GM19324 (cell line): ENCODE measurements at regions not wholly inside any gene's neighbourhood (a gene's known extent, or its start where the extent isn't known, plus 50 kb on each side); places are given as distances from the start of the nearest gene placed in this dataset.
"Not testable (repeated sequence)": the region's sequence is repeated elsewhere in the genome, so short reads cannot be mapped to it uniquely, and the experiment has no call there.

Experiments
- ATAC-seq: cut with Tn5 transposase; IDR thresholded peaks from one replicate; pipeline ENCODE4 v1.9.1; 2021; ENCODE audit warnings: mild to moderate bottlenecking, moderate library complexity; ENCODE audit not compliant: unreplicated experiment, low FRiP score

DNA sequence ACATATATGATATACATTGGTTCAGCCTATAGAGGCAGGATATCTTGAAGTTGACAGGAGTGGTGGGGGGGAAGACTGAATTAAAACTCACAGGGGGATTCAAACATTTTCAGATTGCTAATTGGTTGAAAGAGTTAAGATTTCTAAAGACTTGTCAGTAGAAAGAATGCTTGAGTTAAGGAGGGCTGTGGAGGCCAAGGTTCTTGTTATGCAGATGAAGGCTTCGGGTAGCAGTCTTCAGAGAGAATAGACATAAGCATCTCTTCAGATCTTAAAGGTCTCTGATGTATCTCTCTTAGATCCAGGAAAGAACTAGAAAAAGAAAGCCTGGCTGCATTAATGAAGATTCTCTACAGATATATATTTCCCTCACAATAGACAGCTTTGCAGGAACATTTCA, 209.8 kb upstream of the SEMA3D start:
- no peak for ATAC-seq

DNA sequence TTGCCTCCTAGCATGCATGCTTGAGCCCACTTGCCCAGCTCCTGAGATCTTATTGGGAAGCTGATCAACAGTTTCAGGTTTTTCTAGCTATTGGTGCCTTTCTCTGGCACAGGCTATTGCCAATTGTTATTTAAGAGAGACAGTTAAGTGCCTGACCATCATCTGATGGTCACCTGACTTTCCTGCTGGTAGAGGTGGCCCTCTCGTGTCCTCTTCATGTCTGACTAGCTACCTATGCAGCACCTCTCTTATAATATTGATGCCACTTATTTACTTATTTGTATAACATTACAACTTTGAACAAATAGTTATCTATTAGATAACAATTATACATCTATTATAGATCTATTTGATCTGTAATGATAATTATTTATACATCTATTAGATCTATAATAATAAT, 205.9 kb upstream of the SEMA3D start:
- no peak for ATAC-seq

DNA sequence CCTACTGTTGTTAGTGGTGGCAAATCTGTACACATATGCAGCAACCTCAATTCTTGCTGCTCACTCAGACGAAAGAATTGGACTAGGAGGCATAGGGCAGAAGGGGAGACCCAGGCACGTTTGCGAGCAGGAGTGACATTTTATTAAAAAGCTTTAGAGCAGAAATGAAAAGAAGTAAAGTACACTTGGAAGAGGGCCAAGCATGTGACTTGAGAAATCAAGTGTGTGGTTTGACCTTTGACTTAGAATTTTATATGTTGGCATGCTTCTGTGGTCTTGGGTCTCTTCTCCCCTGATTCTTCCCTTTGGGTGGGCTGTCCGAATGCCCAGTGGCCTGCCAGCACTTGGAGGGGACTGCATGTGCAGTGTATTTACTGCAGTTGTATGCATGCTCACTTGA, 205.5 kb upstream of the SEMA3D start:
- ATAC-seq: no peak

DNA sequence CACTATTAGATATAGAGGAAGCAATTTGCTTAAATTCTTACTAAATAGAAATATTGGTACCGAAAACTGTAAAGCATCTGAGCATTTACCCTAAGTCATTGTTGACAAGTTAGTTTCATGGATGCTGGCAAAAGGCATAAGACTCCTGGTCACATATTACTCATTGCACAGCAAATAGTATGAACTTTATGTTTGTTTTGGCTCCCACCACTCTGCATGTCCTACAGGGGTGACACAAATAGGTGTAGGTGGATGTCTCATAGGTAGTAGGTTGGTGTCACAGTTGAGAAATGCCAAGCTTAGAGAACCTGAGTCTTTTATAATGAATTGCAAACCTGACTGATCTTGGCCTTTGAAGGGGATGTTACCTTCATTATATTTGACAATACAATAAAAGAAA, 199.6 kb upstream of the SEMA3D start:
- ATAC-seq: no peak

DNA sequence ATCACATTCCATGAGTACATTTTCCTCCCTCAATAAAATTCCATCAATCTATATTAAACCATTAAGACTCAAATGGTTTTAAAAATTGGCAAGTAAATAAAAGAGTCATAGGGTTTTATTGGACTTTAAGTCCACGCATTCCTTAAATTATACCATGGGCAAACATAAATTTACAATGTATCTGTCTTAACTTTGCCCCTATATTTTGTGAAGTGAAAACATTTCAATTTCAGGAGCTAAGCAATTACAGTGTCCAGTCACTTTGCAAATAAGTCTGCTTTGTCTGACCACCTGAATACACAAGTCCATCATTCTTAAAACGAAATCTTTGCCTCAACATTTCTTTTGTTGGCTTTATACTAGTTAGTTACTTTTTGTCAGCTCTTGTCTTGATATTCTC, 197.5 kb upstream of the SEMA3D start:
- no peak for ATAC-seq

DNA sequence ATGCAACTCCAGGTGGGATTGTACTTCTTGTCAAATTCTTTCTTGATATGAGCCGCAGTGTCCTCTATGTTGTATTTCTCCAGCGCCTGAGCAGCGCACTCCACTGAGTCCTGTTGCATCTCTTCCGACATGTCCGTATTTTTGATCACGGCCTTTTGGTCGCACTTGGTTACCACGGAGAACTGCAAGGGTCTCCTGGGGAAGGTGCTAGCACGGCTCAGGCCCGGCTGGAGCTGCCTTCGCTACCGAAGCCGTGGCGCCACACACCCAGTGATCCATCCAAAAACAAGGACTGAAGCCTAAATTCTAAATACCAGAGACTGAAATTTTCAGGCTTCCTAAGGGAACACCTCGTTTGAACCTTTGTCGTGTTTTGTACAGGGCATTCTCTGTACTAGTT, 194.4 kb upstream of the SEMA3D start:
- no peak for ATAC-seq

DNA sequence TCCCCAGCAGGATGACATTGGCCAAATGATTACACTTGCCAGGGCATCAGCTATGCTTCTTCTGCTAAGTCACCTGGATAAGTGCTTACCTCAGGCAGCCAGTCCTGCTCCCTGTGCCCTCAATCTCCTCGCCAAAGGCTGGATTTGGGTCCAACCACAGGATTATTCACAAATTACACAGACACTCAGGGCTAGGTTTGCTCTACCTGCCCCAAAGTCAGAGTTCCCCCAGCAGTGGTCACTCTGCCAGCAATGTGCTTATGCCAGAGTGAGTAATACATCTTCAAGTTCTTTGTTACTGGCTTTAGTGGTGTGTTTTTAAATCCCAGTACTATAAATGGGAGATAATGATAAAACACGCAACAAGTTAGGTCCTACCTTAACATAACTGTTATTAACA, 189.7 kb upstream of the SEMA3D start:
- no peak for ATAC-seq

DNA sequence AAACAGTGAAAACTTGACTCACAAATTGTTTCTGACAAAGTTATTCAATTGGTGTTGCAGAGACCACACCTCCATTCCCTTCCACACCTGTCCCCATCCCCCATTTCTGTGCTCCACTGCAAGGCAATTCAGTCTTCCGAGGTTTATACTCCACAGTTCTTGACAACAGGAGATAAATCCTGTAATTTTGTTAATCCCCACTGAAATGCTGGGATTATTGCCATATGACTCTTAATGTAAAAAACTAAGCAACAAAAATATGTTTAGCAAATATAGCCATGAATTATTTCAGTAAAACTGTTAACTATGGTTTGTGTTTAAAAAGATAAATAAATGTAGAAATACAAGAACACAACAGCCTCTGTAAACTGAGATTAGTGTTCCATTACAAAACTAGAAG, 170.1 kb upstream of the SEMA3D start:
- ATAC-seq: no peak

DNA sequence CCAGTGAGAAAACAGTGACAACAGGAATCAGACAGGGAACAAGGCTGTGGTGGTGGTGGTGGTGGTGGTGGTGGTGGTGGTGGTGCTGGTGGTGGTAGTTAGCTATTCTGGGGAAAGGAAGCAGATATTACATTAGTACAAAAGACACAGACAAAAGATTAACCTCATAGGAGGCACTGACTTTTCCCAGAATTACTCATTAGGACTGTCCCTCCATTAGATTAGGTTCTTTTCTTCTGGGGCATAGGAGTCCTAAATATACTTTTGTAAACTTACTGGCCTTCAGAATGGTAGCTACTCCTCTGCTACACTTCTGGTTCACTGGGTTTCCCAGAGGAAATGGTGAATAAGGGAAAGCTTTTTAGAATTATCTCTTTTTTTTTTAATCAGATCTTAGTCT, 156.6 kb upstream of the SEMA3D start:
- ATAC-seq: no peak

DNA sequence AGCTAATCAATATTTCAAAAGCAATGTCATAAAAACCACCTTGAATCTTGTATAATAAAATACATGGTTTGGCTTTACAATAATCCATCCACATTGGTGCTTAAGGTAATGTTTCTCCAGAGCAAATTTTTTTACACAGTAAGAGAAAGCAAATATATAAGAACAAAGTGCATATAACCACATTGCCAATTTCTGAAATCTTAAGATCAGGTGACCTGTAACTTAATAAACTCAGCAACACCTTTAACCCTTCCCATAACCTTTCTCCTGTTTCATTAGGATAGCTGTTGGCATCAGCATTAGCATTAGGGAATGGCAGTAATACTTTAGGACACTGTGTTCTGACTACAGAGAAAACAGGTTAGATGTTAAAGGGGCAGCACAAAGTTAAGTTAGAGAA, 155.9 kb upstream of the SEMA3D start:
- ATAC-seq: no peak

DNA sequence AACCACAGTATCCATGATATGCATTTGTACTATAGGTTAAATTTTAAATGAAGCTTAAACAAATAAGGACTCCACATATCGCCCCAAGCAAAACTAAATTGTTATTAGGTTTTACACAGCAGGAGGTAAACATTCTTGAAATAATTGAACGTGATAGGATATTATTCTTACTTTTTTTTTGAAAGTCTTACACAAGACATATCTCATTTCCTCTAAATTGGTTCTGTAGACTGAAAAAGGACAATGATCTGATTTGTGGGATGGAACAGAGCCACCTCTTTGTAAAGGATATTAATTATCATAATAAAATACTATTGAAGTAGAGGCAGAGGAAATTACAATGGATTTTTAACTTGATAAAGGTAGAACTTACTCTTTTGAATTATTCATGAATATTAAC, 155.1 kb upstream of the SEMA3D start:
- ATAC-seq: no peak

DNA sequence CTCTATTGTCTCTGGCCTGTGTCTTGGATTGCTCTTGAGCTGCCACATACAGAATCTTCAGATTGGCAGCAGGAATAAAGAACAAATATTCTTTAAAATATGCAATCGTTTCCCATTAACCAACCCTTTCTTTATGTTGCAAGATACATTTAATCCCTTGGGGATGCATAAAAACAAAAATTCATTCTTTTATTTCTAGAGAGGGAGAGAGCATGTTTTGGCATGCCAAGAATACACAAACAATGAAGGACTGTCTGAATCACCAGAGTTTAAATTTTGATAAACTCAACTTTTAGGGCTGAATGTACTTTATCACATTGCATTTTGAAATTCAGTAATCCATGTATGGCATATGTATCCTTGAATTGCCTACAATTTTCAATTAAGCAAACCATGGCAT, 154.3 kb upstream of the SEMA3D start:
- no peak for ATAC-seq

DNA sequence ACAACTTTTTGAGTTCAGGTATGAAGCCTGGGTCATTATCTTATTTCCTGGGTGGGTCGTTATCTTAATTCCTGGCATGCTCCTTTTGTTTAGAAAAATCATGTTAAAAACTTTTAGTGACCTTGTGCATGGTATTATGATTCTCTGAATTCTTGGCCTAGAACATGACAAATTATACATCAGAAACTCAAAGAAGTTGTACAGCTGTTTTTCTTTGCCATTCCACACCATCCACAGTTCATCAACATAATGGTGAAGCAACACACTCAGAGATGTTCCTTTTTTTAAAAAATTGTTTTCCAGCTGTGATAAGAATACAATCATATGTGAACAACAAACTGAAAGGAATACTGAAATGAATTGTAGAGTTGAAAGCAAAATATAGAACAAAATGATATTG, 149.2 kb upstream of the SEMA3D start:
- ATAC-seq: no peak

DNA sequence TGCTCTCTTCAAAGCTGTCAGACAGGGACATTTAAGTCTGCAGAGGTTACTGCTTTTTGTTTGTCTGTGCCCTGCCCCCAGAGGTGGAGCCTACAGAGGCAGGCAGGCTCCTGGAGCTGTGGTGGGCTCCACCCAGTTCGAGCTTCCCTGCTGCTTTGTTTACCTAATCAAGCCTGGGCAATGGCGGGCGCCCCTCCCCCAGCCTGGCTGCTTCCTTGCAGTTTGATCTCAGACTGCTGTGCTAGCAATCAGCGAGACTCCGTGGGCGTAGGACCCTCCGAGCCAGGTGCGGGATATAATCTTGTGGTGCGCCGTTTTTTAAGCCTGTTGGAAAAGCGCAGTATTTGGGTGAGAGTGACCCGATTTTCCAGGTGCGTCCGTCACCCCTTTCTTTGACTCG, 148.3 kb upstream of the SEMA3D start:
- not testable (repeated sequence) for ATAC-seq

DNA sequence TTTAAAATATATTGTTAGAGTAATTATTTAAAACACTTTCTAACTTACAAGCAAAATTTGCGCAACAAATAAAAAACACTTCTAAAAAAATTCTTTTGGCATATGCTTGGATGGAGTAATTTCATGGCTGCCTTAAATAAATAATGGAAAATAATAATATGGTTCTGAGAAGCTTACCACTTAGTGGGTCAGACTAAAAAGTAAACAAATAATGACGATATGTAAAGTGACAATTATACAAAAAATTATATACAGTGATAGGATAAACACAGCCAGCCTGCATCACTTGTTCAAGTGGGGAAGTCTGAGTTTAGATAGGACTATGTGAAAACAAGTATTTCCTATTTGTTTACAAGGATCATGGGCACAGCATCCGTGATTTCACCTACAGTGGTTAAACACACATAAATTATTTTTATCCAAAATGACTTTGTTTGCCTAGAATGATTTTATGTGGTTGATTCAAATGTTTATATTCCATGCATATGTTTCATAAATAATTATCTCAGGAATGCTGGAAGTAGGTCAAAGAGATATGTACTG, 141.7 kb upstream of the SEMA3D start:
- ATAC-seq: no peak

DNA sequence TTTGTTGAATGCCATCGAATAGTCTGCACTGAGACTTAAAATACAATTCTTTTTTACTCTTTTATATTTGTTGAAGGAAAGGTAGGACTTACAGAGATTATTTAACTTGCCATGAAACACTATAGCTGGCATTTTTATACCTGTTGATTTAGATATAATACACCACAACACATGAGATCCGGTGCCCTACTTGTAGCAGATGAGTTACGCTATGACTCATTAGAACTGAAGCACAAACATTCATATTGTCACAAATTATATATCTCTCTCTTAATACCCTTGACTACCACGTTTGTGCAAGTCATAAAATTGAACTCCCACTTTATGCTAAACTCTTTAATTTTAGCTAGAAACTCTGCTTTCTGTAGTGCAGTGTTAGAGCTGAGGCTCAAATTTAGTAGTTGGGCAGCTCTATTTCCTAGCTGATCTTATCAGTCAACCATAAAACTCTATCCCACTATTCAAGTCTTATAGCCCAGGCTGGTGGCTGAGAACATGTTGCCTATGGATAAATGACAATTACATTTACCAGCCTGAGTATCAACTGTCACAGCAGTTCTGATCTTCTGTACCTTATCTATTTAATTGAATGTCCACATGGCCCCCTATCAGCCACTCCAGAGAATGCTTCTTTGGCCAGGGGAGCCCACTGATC, 137.4 kb upstream of the SEMA3D start:
- ATAC-seq: no peak

DNA sequence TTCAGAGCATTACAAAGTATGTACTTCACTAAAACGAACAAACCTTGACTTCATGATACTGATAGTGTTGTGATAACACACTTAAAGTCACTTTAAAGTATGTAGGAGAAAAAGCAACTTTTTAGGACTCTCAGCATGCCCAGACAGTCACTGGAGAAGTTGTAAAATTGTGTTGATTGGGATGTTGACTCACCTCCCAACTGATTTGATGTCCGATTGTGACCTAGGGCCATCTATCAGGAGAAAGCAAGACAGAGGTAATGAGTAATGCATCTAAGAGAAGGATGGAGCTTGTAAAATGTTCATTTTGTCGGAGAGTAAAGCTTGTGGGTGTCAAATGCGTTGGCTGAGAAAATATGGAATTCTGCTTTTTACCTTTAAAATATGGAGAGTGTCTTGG, 135.4 kb upstream of the SEMA3D start:
- ATAC-seq: no peak

DNA sequence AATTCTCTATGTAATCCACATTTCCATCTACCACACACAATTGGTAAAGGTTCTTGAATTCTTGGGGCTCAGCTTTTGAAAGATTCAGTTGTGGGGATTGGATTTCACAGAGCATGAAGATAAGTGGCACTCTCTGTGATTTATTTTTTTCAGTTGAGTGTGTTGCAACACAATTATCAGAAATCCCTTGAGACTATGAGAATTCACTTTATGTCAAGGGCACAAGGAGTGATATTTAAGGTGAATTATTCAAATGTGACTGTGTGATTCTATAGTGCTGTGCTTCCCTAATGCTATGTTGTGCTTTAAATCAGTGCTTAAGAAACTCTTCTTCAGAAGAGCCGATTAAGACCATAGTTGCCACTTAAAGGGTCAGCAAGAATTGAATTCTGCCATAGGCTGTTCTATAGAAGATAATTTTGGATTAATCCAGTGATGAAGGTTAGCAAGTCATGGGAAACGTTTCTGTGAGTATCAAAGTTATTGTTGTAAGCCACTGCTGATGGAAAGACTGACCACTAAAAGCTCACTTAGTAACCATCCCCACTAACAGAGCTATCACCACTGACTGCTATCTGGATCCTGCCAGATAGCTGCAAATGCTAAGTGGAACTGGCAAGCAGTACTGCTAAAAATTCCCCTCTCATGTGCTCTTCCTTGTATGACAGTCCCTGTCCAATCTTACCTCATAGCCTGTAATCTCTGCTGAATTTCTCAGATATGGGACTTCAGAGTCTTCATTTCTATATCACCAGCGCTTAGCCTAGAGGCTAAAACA, 134.0 kb upstream of the SEMA3D start:
- no peak for ATAC-seq

DNA sequence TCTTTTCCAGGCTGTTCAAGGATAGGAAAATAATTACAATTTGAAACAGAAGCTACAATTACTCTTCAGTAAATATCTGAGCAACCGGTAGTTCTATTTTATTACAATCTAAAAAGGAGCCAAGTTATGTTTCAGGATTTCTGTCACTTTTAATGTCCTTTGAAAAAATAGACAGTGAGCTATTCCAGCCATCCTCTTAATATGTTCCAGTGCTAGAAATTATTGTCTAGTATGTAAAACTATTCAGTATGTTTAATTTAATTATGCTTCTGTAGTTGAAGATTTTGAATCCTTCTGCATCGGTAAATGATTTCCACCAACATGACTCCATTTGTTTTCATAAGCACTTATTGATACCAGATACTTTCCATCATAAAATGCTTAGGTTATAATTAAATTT, 129.6 kb upstream of the SEMA3D start:
- ATAC-seq: no peak

DNA sequence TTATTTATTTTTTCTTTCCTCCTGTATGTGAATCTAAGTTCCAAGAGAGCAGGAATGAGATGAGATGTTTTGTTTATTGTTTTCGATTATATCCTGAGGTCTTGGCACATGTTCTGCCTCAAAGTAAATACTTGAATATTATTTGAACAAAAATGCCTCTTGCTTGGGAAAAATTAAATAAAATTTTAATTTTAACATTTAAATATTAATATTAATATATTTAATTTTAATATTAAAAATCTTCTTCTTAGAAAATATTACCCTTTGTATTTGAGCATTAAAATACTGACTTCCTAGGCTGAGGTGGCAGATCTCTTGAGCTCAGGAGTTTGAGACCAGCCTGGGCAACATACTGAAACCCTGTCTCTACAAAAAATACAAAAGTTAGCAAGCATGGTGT, 123.4 kb upstream of the SEMA3D start:
- ATAC-seq: no peak

DNA sequence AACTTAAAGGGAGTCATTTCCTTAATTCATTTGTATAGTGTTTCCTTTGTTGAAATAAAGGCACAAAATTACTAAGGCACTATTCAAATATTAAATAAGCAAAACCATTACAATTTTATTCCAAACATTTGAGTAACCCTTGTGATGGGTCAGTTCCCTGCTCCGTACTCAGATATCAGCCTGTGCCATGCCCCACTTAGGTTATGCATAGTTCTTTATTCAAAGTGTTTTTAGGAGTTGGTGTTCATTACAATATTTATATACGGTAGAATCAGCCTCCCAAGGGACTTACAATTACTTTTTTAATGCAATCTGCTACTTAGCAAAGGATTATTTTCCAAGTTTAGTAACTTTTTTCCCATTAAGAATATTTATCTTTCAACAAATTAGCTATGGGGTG, 119.3 kb upstream of the SEMA3D start:
- ATAC-seq: no peak

DNA sequence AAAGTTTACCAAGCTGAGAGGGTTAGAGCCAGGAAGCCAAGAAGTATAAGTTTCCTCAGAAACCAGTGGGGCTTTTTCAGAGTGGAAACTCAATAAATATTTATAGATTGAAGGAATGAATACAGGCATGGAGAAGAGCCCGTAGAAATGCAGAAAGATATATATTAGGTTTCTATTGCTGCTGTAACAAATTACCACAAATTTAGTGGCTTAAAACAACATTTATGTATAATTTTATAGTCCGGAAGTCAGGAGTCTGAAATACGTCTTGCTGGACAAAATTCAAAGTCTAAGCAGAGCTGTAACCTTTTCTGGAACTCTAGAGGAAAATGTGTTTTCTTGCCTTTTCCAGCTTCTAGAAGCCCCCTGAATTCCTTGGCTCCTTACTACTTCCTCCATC, 107.3 kb upstream of the SEMA3D start:
- ATAC-seq: no peak
